ENCODE measurements at regions not wholly inside any gene's neighbourhood (a gene's known extent, or its start where the extent isn't known, plus 50 kb on each side); places are given as distances from the start of the nearest gene placed in this dataset.

DNA sequence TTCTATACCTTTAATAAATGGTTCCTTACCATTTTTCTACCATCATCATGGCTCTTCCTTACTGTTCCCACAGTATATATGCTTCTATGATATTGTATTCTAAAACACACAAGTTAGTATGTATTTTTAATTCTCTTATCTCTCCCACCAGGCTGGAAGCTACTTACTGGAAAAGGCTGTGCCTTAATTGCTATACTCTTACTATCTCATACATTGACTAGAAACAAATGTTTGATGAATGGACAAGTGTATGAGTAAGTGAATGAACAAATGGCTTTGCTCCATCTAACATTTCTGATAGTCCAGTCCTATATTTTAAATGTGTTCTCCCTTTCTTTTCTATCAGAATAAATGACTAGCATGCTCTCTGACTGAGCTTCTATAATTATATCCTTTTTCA, 320.8 kb upstream of the RASGEF1B start:
- no peak for TF ChIP-seq CTCF (IDR thresholded peaks at IDR 0.05)
- TF ChIP-seq EZH2 (IDR thresholded peaks at IDR 0.05; ENCODE audit: borderline replicate concordance, insufficient read depth, low read depth, low read length, poor library complexity, severe bottlenecking): no peak
